ENCODE measurements at regions not wholly inside any gene's neighbourhood (a gene's known extent, or its start where the extent isn't known, plus 50 kb on each side); places are given as distances from the start of the nearest gene placed in this dataset.

DNA sequence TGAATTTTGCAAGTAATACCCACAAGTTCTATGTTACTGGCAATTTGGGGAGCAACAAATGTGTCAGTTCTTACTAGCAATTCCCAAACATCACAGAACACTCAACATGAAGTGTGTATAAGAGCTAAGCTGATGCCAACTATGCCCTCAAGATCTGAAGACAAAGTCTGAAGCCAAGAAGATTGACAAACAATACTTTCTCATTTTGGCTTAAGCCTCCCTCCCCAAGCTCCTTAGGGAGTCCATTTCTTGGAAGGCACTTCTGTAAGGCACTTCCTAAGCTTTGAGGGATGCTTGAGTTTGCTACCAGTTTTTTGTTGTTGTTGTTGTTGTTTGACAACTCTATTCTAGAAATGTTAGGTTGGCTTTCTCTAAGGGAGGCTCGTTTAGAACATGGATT is 154.4 kb upstream of the ZNF644 start:
- DNase-seq (ENCODE audit: low read depth), result no peak
- TF ChIP-seq, protein P1, sequence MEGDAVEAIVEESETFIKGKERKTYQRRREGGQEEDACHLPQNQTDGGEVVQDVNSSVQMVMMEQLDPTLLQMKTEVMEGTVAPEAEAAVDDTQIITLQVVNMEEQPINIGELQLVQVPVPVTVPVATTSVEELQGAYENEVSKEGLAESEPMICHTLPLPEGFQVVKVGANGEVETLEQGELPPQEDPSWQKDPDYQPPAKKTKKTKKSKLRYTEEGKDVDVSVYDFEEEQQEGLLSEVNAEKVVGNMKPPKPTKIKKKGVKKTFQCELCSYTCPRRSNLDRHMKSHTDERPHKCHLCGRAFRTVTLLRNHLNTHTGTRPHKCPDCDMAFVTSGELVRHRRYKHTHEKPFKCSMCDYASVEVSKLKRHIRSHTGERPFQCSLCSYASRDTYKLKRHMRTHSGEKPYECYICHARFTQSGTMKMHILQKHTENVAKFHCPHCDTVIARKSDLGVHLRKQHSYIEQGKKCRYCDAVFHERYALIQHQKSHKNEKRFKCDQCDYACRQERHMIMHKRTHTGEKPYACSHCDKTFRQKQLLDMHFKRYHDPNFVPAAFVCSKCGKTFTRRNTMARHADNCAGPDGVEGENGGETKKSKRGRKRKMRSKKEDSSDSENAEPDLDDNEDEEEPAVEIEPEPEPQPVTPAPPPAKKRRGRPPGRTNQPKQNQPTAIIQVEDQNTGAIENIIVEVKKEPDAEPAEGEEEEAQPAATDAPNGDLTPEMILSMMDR (IDR thresholded peaks at IDR 0.05; ENCODE audit: low read depth, low read length, missing control alignments), result no peak
- in situ Hi-C loops (cut with HindIII; ENCODE audit: low sequenced_read_pairs), result no loop called here
- H3K4me3 ChIP-seq (ENCODE audit: low read depth, low read length), result no peak overlapping the region

DNA sequence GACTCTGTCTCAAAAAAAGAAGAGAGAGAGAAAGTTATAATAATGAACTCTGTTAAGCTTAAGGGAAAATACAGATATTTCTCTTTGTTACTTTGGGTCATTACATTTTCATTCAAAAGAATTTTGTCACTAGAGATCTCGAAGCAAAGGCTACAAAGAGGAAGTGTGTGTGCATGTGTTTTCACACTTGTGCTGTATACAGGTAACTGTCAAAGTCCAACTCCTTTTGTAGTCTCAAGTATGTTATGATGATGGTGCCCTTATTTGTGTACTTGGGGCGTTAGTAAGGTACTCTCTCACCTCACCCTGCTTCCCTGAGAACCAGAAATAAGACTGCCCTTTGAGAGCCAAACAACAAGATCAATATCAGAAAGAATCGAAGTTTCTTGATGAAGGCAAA is 152.9 kb upstream of the ZNF644 start:
- H3K4me3 ChIP-seq (ENCODE audit: low read depth, low read length), result no peak overlapping the region
- in situ Hi-C loops (cut with HindIII; ENCODE audit: low sequenced_read_pairs), result no loop called here
- DNase-seq (ENCODE audit: low read depth), result no peak
- TF ChIP-seq, protein P1 (IDR thresholded peaks at IDR 0.05; ENCODE audit: low read depth, low read length, missing control alignments), result no peak

DNA sequence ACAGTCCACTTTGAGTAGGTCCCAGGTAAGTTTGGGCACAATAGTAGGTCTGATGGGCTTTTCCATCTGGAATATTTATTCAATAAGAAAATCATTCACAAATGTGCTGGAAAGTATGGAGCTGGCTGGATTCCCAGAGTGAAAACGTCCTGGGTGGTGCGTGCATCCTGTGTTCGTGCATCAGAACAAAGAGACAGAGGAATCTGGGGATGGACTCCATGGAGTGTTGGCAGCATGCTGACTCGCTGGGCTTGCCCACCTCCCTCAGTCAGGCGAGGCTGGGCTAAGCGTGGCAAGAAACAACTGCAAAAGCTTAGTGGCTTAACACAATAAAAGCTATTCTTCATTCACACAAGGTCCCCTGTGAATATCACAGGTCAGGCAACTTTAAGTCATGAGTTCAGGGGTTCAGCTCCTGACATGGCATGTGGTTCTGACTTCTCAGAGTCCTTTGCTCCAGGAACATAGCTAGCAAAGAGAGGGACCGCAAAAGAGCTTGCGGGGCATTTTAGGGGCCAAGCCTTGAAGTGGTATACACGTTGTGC is 151.6 kb upstream of the ZNF644 start:
- in situ Hi-C loops (cut with HindIII; ENCODE audit: low sequenced_read_pairs), result no loop called here
- no peak overlapping the region for H3K4me3 ChIP-seq (ENCODE audit: low read depth, low read length)
- DNase-seq (ENCODE audit: low read depth), result peak; percentile 26
- TF ChIP-seq, protein P1 (IDR thresholded peaks at IDR 0.05; ENCODE audit: low read depth, low read length, missing control alignments), result no peak

DNA sequence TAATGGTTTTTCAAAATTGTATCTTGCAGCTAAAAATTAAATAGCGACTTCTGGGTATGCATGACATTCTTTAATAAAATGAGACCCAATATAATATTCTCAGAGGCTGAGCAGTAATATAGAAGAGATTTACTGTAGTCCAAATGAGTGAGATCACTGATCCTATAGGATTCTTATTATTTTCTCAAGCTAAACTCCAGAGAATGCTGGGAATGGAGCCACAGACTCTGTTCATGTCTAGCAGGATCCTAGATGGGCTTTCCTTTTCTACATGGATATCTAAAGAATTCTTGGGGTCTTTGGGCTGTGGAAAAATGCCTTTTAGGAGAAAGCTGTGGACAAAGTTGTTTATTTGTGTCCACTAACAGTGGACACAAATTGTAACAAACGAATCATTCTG is 150.7 kb upstream of the ZNF644 start:
- in situ Hi-C loops (cut with HindIII; ENCODE audit: low sequenced_read_pairs), result no loop called here
- TF ChIP-seq, protein P1 (IDR thresholded peaks at IDR 0.05; ENCODE audit: low read depth, low read length, missing control alignments), result no peak

DNA sequence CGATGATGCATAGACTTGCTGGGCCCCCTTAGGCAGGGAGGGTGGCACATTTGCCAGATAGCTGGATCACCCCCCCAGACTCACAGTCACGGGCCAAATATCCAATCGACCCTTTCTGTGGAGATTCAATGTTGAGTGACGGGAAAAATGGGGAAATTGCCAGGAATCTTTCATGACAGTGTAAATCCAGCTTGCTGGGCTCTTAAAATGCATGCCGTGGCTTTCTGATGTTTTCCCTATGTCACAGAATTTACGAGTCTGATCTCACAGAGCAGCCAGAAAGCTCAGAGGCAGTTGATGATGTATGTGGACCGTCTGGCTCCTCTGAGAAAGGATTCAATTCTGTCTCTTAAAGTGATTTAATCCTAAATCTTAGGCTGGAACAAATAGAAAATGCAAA is 150.1 kb upstream of the ZNF644 start:
- no peak overlapping the region for H3K4me3 ChIP-seq (ENCODE audit: low read depth, low read length)
- in situ Hi-C loops (cut with HindIII; ENCODE audit: low sequenced_read_pairs), result no loop called here
- DNase-seq (ENCODE audit: low read depth), result no peak
- TF ChIP-seq, protein P1 (IDR thresholded peaks at IDR 0.05; ENCODE audit: low read depth, low read length, missing control alignments), result no peak

More for the DNA sequence above, 150.7 kb upstream of the ZNF644 start:
- H3K4me3 ChIP-seq (ENCODE audit: low read depth, low read length), result no peak overlapping the region
- DNase-seq (ENCODE audit: low read depth), result no peak

DNA sequence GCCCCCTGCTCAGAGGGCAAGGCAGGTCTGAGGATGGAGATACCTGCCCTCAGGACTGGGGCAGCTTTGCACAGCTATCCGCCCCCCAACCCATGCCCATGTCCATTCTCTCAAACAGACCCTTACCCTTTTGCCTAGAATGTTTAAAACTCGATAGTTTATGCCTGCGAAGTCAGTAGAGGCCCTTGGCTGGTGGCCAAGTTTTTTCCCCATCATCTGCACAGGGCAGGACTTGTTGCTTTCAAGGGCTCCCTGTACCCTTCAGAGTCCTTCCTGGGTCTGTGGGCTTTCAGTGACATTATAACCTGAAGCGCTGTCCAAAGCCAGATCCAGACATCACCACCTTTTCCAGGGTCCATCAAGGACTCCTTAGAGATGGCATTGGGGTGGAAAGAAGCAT is 148.7 kb upstream of the ZNF644 start:
- no peak for DNase-seq (ENCODE audit: low read depth)
- in situ Hi-C loops (cut with HindIII; ENCODE audit: low sequenced_read_pairs), result no loop called here
- TF ChIP-seq, protein P1 (IDR thresholded peaks at IDR 0.05; ENCODE audit: low read depth, low read length, missing control alignments), result no peak
- no peak overlapping the region for H3K4me3 ChIP-seq (ENCODE audit: low read depth, low read length)
